Renal pelvis (tissue), 1 donor: ENCODE measurements at regions not wholly inside any gene's neighbourhood (a gene's known extent, or its start where the extent isn't known, plus 50 kb on each side); places are given as distances from the start of the nearest gene placed in this dataset.

Experiments used
- DNase-seq: peaks from one replicate; pipeline ENCODE4 v3.0.0-alpha.2; 2013

GRCh38 chr2:150162241-150162942 lies 325.1 kb downstream of the RND3 start:
- no peak for DNase-seq

DNA sequence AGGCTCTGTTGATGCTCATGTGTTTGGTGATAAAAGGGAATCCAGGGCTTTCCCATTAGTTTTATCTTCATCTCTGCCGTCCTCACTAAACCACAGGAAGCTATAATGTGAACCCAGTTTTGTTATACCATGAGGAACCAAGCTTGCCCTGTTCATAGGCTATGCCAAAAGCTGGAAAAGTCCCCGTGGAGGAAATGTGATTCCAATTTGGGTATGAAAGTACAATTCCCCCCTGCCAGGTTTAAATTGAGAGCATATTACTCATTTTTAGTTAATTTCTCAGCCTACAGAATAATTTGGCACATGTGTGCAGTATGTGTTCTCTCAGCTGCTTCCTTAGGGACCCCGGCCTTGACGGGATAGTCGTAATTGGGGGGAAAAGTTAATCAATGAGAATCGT lies 327.4 kb downstream of the RND3 start:
- DNase-seq = no peak

GRCh38 chr2:150159300-150159699 lies 328.2 kb downstream of the RND3 start:
- no peak for DNase-seq

DNA sequence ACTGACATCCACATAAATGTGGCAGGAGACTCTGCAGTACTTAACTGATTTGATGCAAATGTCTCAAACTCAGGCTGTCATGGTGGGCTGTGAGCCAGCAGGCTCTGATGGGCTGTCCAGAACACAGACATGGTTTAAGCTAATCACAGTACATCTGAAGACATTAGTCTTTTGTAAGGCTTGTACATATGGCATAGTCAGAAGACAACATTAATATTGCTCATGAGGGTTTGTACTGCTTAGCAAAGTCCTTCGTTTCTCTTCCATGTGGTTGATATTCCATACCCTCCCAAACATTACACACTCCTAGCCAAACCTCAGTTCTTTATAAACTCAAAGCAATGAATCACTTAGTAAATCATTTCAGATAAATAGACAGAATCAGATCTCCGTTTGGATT lies 330.6 kb downstream of the RND3 start:
- DNase-seq = no peak

DNA sequence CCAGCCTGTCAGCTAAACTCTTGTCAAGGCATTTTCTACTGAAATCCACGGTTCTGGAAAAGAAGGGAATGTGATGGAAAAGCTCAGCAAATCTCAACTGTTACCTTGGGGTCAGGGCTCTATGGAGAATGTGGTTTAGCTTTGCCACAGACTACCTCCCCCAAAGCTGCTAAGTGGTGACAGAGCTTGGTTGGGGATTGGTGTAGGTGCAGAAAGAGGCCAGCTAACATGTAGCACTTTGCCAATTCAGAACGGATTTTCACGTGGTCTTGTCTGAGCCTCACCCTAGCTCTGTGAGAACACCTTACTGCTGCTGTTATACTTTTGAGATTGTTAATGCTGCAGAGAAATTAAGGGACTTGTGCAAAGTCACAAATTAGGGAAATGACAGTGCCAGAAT lies 331.1 kb downstream of the RND3 start:
- DNase-seq = no peak

- DNase-seq = no peak
Observed at GRCh38 chr2:150154308-150154797, 333.1 kb downstream of the RND3 start.

GRCh38 chr2:150153646-150154307 lies 333.7 kb downstream of the RND3 start:
- DNase-seq = no peak

- no peak for DNase-seq
Observed at GRCh38 chr2:150152230-150152629, 335.2 kb downstream of the RND3 start.

- DNase-seq = no peak
Observed at GRCh38 chr2:150150144-150150543, 337.3 kb downstream of the RND3 start.

DNA sequence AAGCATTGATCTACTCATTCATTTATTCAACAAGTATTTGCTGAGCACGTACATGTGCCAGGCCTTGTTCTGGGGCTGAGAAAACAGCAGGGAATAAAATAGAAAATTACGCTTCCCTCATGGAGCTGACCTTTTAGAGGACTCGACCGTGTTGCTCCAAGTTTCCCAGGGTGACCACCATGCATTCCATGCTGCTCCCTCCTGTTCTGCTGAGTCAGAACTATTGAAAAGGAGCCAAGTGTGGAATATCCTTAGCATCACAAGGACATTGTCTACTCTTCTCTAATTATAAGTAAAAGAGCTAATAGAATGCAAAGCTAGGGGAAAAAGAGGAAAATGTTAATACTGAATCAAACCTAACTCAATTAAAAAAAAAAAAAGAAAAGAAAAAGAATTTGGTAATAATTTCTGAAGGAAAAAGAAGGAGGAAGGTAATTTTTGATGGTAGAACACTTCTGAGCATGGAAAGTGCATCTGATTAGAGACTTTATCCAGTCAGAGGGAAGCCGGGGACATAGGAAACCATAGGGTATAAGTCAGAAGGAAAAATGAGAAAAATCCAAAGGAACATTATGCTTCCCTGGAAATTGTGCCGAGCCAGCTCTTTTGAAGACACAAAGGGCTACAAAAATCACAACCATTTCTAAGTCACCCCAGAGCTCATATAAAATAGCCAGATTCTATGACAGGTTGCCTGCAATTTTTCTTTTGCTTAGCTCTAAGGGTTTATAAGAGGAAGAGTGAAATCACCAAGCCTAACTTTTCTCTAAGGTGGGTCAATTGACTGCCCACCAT lies 339.4 kb downstream of the RND3 start:
- DNase-seq = no peak

DNA sequence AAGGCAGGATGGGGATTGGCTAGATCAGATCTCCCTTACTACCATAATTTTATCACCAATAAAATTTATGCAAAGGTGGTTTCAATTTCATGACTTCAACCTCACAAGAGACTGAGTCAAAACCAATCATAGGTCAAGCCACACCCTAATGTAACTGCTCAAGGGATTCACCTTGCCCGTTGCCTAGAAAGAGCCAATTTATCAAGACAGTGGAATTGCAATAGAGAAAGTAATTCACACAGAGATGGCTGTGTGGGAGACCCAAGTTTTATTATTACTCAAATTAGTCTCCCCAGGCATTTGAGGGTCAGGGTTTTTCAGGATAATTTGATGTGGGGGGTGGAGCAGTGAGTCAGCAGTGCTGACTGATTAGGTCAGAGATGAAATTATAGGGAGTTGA lies 340.6 kb downstream of the RND3 start:
- DNase-seq = no peak

DNA sequence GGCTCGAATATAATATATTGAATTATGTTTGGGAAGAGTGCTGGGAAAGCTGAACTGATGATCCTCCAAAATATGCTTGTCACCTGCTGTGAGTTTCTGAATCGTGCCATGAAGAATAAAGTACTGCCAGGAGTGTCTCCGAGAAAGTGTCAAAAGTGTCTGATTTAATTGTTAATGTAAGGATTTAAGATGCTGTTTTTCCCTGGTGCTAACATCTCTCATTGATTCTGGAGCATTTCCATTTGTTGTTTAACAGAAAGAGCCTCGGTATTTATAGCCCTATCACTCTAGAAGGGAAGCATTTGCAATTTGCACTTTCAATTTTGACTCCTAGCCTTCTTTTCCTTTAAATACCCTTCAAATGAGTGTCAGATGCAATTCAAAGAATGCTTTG lies 342.2 kb downstream of the RND3 start:
- DNase-seq = no peak

DNA sequence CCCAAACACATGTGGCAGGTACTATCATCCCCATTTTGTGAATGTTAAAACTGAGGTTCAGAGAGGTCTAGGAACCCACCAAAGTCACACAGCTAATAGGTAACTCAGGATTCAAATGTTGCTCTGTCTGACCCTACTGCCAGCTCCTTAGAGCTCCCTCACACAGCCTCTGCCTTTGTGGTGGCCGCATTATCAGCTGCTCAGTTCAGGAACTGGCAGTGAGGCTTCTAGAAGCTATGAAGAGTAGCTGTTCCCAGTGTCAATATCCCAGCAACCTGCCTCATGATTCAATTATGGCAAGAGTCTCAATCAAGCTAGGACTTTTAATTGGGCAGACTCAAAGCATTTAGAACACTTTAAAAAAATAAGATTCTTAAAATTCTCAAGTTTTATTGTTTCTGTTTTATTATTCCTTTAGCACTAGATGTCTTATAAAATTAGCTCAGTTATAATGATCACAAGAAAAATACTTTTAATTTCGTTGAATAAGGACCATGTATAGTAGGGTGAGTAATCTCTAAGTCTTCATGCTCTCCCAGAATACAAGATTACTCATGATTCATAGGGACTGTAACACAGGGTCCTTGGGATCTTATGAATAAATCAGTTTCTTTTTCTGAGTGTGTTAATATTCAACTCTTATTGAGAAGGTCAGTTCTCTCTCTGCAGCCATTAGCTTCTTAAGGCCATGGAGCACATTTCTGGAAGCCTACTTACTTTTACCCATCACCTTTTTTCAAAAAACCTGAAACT lies 342.7 kb downstream of the RND3 start:
- no peak for DNase-seq

- DNase-seq = no peak
Observed at GRCh38 chr2:150143087-150143536, 344.4 kb downstream of the RND3 start.

- no peak for DNase-seq
Observed at GRCh38 chr2:150142561-150142960, 344.9 kb downstream of the RND3 start.

GRCh38 chr2:150141226-150142001 lies 346.1 kb downstream of the RND3 start:
- DNase-seq = no peak

- no peak for DNase-seq
Observed at GRCh38 chr2:150140777-150141176, 346.7 kb downstream of the RND3 start.

DNA sequence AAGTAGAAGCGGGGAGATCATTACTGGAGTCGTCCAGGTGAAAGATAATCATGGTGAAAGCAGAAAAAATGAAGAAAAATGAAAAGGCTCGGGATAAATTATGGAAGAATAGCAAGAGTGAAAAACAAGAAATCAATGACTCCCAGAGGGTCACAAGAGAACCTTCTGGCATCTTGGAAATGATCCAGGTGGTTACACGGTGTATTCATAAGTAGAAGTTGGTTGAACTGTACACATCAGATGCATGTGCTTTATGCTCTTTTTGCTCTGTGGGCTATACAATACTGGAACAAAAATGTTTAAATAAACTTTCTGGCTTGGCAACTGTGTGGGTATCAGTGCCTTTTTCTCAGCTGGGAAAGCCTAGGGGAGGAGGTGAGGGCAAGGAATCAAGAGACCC lies 348.9 kb downstream of the RND3 start:
- no peak for DNase-seq

GRCh38 chr2:150137338-150138069 lies 350.0 kb downstream of the RND3 start:
- no peak for DNase-seq

GRCh38 chr2:150136893-150137292 lies 350.6 kb downstream of the RND3 start:
- DNase-seq = no peak

GRCh38 chr2:150136401-150136800 lies 351.1 kb downstream of the RND3 start:
- DNase-seq = no peak
